Renal cortex interstitium (tissue), 11 donors: ENCODE measurements at regions not wholly inside any gene's neighbourhood (a gene's known extent, or its start where the extent isn't known, plus 50 kb on each side); places are given as distances from the start of the nearest gene placed in this dataset.

ENCODE experiments used
- DNase-seq, 11 donors: peaks; one replicate each; pipeline ENCODE4 v3.0.0-alpha.2; 2013; ENCODE audit warnings: low read depth in 9 of 11, low spot score in 4 of 11; ENCODE audit errors: extremely low read depth in 1 of 11

- no peak for DNase-seq
Measured at GRCh38 chr2:133711806-133712205, 143.5 kb upstream of the NCKAP5 start.

- no peak for DNase-seq
Measured at GRCh38 chr2:133712369-133712768, 144.1 kb upstream of the NCKAP5 start.

- DNase-seq = no peak
Measured at GRCh38 chr2:133713049-133713580, 144.9 kb upstream of the NCKAP5 start.

- DNase-seq = no peak
Measured at GRCh38 chr2:133716166-133716565, 147.9 kb upstream of the NCKAP5 start.

GRCh38 chr2:133717497-133717896 lies 149.2 kb upstream of the NCKAP5 start:
- no peak for DNase-seq

DNA sequence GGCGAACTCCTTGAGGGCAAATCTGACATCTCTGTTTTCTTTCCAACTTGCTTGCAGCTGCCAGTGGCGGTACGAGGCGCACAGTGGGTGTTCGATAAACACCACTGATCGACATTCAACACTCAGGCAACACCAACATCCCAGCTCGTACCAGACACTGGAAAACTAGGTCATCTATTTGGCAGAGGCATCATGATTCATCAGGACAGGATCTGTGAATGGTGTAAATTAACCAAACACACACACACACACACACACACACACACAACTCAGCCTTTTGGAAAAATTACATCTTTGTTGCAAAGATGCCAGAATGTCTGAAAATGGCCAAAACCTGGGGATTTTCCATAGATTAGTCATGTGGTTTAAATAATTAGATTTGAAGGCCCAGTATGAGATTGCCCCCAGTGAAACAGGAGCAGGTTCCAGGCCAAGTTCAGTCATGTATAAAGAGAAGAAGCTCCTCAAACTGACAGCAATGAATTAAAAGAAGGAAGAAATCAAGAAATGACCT lies 150.5 kb upstream of the NCKAP5 start:
- DNase-seq = no peak

GRCh38 chr2:133720429-133720828 lies 152.2 kb upstream of the NCKAP5 start:
- no peak for DNase-seq

GRCh38 chr2:133721118-133721517 lies 152.9 kb upstream of the NCKAP5 start:
- DNase-seq = no peak

GRCh38 chr2:133723133-133723532 lies 154.9 kb upstream of the NCKAP5 start:
- DNase-seq = no peak

DNA sequence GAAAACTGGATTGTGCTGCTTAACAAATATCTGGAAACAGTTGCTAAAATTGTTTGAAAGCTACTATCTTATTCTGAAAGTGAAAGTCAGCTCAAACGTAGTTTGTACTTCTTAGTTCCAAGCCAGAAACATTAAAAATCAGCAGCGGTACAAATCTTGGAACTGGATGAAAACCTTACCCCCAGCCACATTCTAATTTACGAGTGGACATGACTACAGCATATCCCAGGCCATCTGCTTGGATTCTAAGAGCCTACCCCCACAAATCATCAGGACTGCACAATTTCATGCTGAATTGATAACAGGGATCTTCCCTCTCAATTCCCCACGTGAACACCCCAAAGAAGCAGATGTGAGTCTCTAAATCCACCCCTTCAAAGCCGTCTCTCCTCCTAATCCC lies 158.7 kb upstream of the NCKAP5 start:
- no peak for DNase-seq

DNA sequence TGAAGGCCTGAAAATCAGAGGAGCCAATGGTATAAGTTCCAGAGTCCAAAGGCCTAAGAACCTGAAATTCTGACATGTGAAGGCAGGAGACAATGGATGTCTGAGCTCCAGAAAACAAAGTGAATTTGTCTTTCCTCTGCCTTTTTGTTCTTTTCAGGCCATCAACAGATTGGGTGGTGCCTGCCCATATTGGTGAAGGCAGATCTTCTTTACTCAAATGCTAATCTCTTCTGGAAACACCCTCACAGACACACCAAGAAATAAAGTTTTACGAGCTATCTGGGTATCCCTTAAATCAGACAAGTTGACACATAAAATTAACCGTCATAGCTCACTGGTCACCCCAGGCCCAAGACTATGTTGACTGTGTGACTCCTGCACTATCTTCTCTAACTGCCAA lies 163.8 kb upstream of the NCKAP5 start:
- DNase-seq = no peak

- no peak for DNase-seq
Measured at GRCh38 chr2:133732982-133733900, 165.0 kb upstream of the NCKAP5 start.

GRCh38 chr2:133733901-133734255 lies 165.6 kb upstream of the NCKAP5 start:
- no peak for DNase-seq

DNA sequence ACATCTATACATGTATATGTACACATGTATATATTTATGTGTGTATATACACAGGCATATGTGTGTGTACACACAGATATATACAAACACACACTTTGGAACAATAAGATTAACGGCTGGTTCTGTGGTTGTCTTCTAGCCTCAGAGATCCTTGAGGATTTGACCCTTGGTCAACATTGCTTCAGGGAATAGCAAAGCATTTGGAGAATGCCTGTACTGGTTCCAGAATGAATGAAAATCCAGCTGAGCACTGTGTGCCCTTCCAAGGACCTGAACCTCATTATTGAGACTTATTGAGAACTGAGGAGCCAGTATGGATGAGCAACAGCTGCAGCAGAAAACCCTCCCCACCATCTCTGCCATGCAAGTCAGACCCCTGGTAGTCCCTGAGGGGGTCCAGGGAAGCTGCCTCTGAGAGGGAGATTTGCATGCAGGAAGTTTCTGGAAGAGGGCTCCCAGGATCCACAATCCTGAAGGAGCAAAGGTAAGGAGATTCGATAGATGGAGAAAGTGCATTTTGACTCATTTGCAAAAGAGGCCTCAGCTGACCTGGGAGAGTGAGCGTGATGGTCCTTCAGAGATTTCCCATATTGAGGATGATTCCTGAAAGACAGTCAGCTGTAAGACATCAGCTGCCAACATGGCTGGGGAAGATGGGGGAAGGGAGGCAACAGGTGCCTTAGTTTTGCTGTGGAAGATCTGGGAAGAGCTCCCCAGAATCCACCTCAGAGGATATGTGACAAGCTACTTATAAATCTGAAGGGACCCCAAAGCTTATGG lies 166.6 kb upstream of the NCKAP5 start:
- no peak for DNase-seq

- DNase-seq = no peak
Measured at GRCh38 chr2:133736674-133737073, 168.4 kb upstream of the NCKAP5 start.

GRCh38 chr2:133737242-133737993 lies 169.2 kb upstream of the NCKAP5 start:
- no peak for DNase-seq

DNA sequence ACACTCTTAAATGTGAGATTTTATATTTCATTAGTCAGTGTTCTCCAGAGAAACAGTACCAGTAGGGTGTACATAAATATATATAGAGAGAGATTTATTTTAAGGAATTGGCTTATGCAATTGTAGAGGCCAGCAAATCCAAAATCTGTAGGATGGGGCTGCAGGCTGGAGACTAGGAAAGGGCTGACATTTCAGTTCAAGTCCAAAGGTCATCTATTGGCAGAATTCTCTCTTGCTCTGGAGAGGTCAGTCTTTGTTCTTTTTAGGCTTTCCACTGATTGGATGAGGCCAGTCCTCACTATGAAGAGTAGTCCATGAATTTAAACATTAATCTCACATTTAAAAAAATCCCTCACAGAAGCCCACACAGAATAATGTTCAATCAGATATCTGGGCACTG lies 170.8 kb upstream of the NCKAP5 start:
- no peak for DNase-seq

GRCh38 chr2:133740500-133740899 lies 172.2 kb upstream of the NCKAP5 start:
- no peak for DNase-seq

DNA sequence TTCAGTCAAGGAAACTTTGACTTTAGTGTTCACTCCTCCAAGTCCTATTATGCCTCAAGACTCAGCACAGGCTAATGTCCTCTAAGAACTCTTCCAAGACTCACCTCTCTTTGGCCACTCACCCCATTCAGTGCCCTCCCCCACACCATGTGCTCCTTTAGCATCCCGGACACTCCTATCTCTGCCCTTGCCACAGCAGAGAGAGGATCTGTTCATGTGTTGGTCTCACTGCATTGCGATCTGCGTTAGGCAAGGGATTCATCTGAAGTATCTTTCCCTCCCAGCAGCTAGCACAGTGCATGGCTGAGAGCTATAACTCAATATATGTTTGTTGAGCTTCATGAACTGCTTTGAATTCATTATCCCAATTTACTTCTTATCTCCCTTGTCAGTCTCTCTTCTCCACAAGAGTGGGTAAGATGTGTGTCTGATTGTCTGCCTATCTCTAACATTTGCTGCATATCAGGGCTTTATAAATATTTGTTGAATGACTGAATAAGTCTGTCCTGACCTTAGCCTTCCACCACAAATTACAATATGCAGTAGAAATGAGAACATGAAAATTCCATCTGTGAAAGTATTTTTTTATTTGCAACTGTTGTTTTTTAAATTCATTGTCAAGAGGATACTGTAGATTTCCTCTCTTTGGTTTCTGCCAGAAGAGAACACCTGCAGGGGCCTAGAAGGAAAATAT lies 179.9 kb upstream of the NCKAP5 start:
- no peak for DNase-seq
